ENCODE measurements at regions not wholly inside any gene's neighbourhood (a gene's known extent, or its start where the extent isn't known, plus 50 kb on each side); places are given as distances from the start of the nearest gene placed in this dataset.

- TF ChIP-seq CTCF (IDR thresholded peaks at IDR 0.05; ENCODE audit: poor library complexity, severe bottlenecking) = no peak
- Histone ChIP-seq H3K27me3 (ENCODE audit: insufficient read depth, poor library complexity, severe bottlenecking) (no peaks in the 10 kb centered on the region), H3K36me3 (ENCODE audit: low read depth) (no peaks in the 10 kb centered on the region), H3K9me3 (ENCODE audit: severe bottlenecking) (no peaks in the 10 kb centered on the region), H3K27ac (ENCODE audit: poor library complexity, severe bottlenecking) (no peak overlapping the region), H3K4me1 (ENCODE audit: insufficient read depth, poor library complexity, severe bottlenecking) (no peaks in the 10 kb centered on the region), H3K4me3 (ENCODE audit: severe bottlenecking) (no peak overlapping the region)
- DNase-seq (ENCODE audit: low spot score) (no peak), ATAC-seq (ENCODE audit: low read depth) (no peak)
These were observed 73.8 kb upstream of the MANEA start for GRCh38 chr6:95503568-95503967.

GRCh38 chr6:95511404-95511803 lies 65.9 kb upstream of the MANEA start:
- ATAC-seq (ENCODE audit: low read depth) = no peak

GRCh38 chr6:95515975-95516374 lies 61.4 kb upstream of the MANEA start:
- Histone ChIP-seq H3K27me3 (ENCODE audit: insufficient read depth, poor library complexity, severe bottlenecking) (no peaks in the 10 kb centered on the region), H3K27ac (ENCODE audit: poor library complexity, severe bottlenecking) (no peak overlapping the region), H3K9me3 (ENCODE audit: severe bottlenecking) (no peaks in the 10 kb centered on the region), H3K4me3 (ENCODE audit: severe bottlenecking) (no peak overlapping the region), H3K36me3 (ENCODE audit: low read depth) (no peaks in the 10 kb centered on the region), H3K4me1 (ENCODE audit: insufficient read depth, poor library complexity, severe bottlenecking) (no peaks in the 10 kb centered on the region)
- DNase-seq (ENCODE audit: low spot score) (no peak), ATAC-seq (ENCODE audit: low read depth) (no peak)
- no peak for TF ChIP-seq CTCF (IDR thresholded peaks at IDR 0.05; ENCODE audit: poor library complexity, severe bottlenecking)

More at GRCh38 chr6:95511404-95511803, 65.9 kb upstream of the MANEA start:
- Histone ChIP-seq H3K27ac (ENCODE audit: poor library complexity, severe bottlenecking) (no peak overlapping the region), H3K27me3 (ENCODE audit: insufficient read depth, poor library complexity, severe bottlenecking) (no peaks in the 10 kb centered on the region), H3K4me3 (ENCODE audit: severe bottlenecking) (no peak overlapping the region), H3K9me3 (ENCODE audit: severe bottlenecking) (no peaks in the 10 kb centered on the region), H3K36me3 (ENCODE audit: low read depth) (no peaks in the 10 kb centered on the region), H3K4me1 (ENCODE audit: insufficient read depth, poor library complexity, severe bottlenecking) (no peaks in the 10 kb centered on the region)
- DNase-seq (ENCODE audit: low spot score) = no peak
- TF ChIP-seq CTCF (IDR thresholded peaks at IDR 0.05; ENCODE audit: poor library complexity, severe bottlenecking) = no peak

GRCh38 chr6:95517004-95517403 lies 60.3 kb upstream of the MANEA start:
- no peak for ATAC-seq (ENCODE audit: low read depth)
- H3K9me3 ChIP-seq (ENCODE audit: severe bottlenecking) = no peaks in the 10 kb centered on the region
- no peak for TF ChIP-seq CTCF (IDR thresholded peaks at IDR 0.05; ENCODE audit: poor library complexity, severe bottlenecking)
- no peaks in the 10 kb centered on the region for H3K4me1 ChIP-seq (ENCODE audit: insufficient read depth, poor library complexity, severe bottlenecking)
- no peaks in the 10 kb centered on the region for H3K36me3 ChIP-seq (ENCODE audit: low read depth)
- no peak for DNase-seq (ENCODE audit: low spot score)
- H3K27me3 ChIP-seq (ENCODE audit: insufficient read depth, poor library complexity, severe bottlenecking) = no peaks in the 10 kb centered on the region
- H3K27ac ChIP-seq (ENCODE audit: poor library complexity, severe bottlenecking) = no peak overlapping the region
- H3K4me3 ChIP-seq (ENCODE audit: severe bottlenecking) = no peak overlapping the region

- peaks cover 4% of the 10 kb centered on the region for H3K27me3 ChIP-seq (ENCODE audit: insufficient read depth, poor library complexity, severe bottlenecking)
- no peak for DNase-seq (ENCODE audit: low spot score)
- H3K4me1 ChIP-seq (ENCODE audit: insufficient read depth, poor library complexity, severe bottlenecking) = no peaks in the 10 kb centered on the region
- H3K36me3 ChIP-seq (ENCODE audit: low read depth) = no peaks in the 10 kb centered on the region
- H3K4me3 ChIP-seq (ENCODE audit: severe bottlenecking) = no peak overlapping the region
- TF ChIP-seq CTCF (IDR thresholded peaks at IDR 0.05; ENCODE audit: poor library complexity, severe bottlenecking) = no peak
- H3K9me3 ChIP-seq (ENCODE audit: severe bottlenecking) = no peaks in the 10 kb centered on the region
- no peak for ATAC-seq (ENCODE audit: low read depth)
- H3K27ac ChIP-seq (ENCODE audit: poor library complexity, severe bottlenecking) = no peak overlapping the region
These were observed 59.8 kb upstream of the MANEA start for GRCh38 chr6:95517568-95517967.

Data from RWPE2 (cell line).